Esophagus mucosa (tissue), 1 donor: ENCODE measurements at regions not wholly inside any gene's neighbourhood (a gene's known extent, or its start where the extent isn't known, plus 50 kb on each side); places are given as distances from the start of the nearest gene placed in this dataset.
A peak's percentile ranks its signal among the peaks of the same experiment; 100 is the strongest.

Source experiments
- ATAC-seq: fragments of 200-7000 bp; cut with Tn5 transposase; one replicate; pipeline ENCODE4 v1.9.1; 2020
- donor health status: DM: yes; HTN: yes; CAD: no.

DNA sequence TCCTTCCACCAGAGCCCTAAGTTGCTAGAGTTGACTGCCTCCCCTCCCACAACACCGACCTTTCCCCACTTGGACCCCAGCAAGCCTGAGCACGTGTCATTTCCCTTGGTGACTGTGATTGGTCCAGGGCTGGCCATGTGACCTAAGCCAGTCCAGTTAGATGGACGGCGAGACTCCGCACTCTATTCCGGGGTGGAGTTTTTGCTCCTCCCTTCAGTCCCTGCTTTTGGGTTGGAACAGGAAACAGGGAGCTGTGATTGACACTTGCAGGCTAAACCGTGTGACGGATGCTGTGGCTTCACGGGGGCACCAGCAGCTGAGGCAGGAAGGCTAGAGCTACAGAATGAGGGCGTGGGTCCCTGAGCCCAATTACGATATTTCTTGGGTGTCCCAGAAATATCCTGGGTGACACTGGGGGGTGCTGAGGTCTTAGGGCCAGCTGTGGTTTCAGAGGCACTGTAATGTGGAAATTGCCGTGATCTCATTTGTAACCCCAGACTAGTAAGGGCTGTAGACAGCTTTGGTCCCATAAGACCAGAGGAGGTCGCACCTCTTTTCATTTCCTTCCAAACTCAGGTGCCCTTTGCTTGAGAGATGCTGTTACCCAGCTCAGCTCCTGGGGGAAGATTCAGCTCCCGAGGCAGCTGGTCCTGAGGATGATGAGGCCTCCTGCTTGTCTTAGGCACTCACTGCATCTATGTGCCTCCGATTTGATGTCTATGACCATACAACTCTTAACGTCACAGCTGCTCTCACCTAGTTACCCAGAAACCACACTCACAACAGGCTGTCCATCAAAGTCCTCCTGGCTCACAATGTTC, 102.7 kb upstream of the NPTX2 start:
- ATAC-seq: no peak

DNA sequence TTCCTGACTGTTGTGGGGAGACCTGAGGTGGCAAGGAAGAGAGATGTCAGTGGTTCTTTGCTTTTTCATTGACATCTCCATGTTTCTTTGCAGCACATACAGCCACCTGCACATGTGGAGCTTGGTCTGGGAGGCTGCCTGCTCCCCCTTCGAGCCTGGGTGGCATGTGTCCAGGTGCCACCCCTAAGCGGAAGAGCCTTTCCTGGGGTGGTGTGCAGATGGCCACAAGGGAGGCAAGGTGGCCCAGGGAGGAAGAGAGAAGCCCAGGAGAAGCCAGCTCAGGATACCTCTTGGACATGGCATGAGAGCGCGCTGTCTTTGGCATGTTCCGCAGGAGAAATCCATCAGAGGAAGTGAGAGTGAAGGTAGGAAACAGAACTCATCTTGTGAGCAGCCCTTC, 105.9 kb upstream of the NPTX2 start:
- ATAC-seq: no peak

DNA sequence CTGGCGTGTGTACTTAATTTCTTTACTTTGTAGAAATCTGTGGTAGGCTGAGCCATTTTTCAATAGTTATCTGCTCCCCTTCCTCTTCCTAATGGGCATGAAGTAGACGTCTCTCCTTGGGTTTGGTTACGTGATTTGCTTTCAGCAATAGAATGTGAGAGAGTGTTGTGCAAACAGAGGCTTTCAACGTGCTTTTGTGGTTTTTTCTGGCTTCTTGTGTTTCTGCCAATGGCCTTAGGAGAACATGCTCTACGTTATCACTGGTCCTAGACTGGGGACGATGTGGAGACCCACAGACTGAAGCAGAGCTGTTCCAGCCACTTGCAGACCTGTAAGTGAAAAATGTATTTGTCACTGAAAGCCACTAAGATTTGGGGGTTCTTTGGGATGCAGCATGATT, 107.2 kb upstream of the NPTX2 start:
- ATAC-seq: no peak

DNA sequence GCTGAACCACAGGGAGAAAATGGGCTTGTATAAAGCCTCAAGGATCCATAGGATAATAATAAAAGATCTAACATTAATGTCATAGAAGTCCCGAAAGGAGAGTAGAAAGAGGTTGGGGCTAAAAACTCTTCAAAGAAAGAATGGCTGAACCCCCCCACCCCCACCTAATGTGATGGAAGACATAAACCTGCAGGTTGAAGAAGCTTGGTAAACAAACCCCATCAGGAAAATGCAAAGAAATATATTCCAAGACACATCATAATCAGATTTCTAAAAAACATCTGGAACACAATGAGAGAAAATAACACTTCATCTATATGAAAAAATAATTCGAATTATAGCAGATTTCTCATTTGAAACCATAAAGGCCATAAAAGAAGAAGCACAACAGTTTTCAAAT, 105.6 kb upstream of the BAIAP2L1 start:
- no peak for ATAC-seq

DNA sequence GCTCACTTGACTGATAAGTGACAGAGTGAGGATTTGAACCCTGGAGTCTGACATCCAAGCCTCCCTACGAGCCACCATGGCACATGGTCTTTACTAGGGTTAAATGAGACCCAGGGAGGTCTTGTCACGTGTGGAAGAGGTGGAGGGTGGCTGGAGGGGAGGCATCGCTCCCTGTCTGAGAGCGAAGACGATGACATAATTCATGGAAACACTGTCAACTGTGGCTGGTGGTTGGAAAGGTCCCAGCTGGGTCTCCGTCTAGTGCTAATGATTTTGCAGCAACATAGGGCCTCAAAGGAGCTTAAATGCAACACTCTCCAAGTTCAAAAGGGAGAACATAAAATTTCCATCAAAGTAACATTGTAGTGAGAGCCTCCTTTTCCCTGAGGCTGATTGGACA, 99.9 kb upstream of the BAIAP2L1 start:
- no peak for ATAC-seq

DNA sequence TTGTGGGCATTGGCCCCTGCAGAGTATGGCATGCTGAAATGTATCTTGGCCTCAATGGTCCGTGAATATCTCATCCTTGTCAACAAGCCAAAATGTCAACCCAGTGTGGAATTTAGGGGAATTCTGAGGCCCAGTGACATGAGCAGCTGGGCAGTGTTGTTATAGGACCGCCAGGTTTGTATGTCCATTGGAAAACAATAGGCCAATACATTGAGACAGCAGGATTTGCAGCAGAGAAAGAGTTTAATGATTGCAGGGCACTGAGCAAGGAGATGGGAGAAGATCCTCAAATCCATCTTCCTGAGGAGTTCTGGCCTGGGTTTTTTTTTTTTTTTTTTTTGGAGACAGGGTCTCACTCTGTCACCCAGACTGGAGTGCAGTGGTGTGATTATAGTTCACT, 95.7 kb upstream of the BAIAP2L1 start:
- no peak for ATAC-seq

DNA sequence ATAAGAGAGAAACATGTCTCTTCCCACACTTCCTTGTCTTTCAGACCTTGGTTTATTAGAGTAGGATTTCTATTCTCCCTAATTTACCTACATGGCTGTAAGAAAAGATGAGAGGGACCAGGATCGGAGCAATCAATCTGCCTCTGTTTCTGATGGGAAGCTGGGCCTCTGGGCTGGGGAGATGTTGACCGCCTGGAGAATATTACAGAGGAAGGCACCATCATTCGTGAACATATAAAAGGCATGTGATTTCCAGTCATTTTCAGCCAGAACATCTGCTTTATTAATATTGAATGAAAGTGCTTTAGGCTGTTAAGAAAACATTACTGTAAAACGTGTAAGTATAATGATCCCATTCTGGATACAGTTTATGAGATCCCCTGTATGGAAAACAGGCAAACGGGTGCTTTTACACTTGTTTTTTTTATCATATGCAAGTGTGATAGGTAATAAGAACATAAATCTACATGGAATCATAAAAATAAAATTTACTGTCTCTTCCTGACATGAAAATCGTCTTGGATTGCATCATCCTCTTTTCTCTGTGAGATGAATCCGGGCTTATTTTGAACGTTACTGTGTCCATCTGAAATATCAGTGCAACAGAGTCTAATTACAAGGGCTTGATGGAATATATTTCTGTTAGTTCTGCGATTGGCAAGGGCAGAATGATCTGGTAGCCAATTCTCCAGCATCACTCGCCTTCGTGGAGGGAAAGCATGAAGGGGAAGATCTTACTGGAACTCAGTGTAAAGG, 94.5 kb upstream of the BAIAP2L1 start:
- ATAC-seq: no peak

DNA sequence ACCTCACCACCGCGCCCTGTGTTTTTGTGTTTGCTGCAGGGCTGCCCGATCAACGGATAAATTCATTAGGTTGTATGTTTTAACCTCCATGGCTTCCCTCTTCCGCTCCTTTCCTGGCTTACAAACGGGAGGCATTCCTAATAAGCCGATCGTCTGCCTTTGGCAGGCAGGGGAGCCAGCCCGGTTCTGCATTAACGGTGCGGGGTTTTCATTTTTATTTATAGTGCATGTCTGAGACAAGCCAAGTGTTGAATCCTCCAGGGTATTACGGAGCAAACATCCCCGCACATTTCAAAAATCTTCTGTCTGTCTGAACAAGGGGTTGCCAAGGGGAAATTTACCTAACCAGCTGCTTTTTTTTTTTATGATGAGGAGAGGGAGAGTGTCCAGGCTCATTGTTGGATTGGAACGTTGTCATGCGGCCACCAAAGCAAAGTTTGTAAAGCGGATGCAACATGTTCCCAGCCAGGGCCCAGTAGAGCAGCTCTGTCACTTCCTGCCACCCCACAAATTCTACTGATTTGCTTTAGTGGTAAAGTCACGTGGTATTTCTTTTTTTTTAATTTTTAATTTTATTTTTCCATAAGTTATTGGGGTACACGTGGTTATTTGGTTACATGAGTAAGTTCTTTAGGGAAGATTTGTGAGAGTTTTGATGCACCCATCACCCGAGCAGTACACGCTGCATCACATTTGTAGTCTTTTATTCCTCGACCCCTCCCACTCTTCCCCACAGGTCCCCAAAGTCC, 92.3 kb upstream of the BAIAP2L1 start:
- no peak for ATAC-seq

DNA sequence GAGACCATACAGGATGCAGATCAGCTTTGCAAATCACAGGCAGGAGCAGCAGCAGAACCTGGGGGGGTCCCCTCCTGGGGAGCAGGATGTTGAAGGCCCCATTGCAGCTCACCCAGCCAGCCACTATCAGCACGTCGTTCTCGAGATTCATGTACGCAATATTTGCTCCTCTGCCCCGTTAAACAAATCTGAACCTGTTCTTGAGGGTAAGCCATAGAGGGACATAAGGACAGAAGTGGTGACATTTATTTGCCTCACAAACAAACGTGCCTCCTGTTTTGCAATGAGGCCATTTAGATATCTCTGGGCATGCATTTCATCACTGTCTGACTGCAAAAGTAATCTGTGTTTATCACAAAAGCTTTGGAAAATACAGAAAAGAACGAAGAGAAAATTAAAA, 87.3 kb upstream of the BAIAP2L1 start:
- no peak for ATAC-seq

DNA sequence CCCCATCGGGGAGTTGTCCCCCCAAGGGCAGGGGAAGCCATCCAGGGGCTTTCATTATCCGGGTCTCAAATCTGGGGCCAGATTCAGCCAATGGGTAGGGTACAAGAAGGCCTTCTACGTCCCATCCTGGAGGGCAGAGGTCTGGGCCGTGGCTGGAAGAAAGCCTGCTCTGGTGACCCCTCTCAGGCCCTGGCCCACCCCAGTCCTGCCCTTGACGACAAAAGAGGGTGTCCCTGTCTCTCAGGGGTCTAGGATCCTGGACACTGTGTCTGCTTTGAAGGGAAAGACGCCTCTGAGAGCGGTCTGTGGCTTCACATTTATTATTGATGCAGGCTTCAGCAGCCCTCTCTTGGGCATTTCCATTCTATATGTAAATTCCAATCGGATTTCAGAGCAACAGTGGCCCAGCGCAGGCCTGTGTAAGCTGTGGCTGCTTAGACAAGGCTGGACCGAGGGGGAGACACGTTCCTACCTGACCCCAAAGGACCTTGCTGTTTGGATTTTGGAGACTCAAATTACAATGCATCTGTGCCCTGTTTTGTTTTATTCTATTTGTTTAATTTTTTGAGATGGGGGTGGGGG, 83.2 kb upstream of the BAIAP2L1 start:
- no peak for ATAC-seq

DNA sequence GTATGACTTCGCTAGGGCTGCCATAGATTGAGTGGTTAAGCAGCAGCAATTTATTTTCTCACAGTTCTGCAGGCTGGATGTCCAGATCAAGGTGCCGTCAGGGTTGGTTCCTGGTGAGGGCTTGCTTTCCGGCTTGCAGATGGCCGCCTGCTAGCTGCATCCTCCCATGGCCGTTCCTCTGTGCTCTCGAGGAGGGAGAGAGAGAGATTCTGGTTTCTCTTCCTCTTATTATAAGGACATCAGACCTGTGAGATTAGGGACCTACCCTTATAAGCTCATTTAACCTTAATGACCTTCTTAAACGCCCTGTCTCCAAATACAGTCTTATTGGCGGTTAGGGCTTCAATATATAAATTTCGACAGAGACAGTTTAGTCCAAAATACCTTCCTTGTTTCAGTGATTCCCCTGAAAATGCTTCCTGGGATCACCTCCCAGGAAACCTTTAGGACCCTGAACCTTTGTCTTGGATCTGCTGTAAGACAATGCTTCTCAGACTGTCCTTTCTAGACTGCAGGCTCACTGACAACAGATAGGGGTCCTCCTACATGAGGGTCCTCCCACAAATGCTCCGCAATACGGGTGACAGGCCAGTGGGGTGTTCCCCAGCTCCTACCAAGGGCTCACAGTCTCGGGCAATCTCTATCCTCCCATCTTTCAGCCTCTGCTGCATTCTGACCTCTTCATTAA, 82.5 kb upstream of the BAIAP2L1 start:
- ATAC-seq: no peak

DNA sequence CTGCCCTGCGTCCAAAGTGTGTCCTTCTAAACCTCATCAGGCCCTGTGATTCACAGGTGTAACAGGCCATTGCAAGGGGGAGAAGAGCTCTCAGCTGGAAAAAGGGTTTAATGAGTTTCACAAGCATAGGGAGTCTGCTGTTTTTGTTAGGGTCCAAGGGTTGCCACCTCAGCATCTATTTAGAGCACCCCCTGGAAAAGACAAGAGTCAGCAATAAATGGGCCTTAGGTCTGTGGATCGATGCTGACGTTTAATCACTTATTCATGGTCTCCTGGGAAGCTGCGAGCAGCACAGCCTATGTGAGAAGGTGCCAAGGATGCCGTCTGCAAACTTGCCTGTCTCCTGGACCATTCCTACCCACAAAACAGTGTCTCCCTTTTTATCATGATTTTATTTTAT, 78.4 kb upstream of the BAIAP2L1 start:
- no peak for ATAC-seq

DNA sequence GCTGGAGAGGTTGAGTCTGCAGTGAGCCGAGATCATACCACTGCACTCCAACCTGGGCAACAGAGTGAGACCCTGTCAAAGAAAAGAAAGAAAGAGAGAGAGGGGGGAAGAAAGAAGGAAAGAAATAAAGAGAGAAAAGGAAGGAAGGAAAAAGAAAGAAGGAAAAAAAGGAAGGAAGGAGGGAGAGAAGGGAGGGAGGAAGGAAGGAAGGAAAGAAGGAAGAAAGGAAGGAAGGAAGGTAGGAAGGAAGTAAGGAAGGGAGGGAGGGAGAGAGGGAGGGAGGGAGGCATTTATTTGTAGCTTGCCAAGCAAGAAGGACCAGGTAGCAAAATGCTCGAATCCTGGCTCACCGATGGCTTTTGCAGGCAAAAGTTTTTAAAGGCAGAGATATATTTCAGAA, 74.5 kb upstream of the BAIAP2L1 start:
- ATAC-seq: no peak

DNA sequence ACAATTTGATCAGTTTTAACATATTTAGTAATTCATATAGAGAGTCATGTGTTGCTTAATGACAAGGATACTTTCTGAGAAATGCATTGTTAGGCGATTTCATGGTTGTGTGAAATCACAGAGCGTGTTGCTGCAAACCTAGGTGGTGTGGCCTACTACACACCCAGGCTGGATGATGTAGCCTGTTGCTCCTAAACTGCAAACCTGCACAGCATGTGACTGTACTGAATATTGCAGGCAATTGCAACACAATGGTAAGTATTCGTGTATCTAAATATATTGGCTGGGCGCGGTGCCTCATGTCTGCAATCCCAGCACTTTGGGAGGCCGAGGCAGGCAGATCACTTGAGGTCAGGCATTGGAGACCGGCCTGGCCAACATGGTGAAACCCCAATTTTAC, 73.7 kb upstream of the BAIAP2L1 start:
- peak; percentile 99 for ATAC-seq

DNA sequence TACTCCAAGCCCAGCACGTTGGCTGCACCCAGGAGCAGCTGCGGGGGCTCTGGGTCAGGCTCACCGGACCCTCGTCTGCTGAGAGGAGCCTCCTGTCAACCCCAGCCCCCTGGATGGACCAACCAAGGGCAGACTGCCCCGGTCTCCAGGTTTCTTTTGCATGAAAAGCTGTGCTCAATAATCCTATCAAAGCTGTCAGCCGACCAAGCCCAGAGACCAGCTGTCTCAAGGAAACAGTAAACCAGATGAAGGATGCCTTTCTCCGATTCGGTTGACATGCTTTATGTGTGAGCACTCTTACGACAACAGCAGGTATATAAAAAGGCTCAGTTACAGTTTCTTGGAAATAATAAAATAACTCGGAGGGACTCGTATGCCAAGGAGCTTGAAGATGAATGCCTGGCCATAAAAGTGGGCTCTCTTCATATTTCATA, 71.6 kb upstream of the BAIAP2L1 start:
- ATAC-seq: no peak

DNA sequence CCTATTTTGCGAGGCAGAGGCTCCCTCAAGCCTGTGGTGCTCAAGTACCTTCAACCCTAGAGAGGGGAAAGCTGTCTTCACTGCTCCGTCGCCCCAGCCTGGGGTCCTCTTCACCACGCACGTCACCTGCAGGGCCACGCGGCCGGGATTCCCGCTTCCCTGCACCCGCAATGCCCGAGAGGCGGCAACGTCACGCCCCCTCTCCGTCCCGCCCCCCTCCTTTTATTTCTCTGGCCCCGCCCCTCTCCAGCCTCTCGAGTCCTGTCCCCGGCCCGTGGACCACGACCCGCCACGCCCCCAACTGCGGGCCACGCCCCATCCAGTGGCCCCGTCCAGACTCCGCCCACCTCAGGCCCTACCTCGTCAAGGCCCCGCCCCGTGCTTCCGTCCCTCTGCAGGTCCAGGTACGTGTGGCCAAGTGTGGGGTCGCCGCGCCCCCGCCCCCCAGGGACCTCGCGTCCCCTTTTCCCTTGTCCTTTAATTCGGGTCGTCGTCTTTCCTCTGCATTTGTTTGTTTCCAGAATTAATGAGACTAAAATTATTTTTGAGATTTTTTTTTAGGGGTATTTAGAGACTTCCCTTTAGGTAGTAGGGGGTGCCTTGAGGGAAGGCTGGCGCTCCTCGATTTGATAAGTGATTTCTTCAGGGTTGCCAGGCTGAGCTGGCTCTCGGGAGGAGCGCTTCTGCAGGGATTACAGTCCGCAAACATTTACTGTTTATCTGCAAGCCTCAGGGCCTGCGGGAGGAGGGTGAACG, 69.8 kb upstream of the BAIAP2L1 start:
- ATAC-seq: peak; percentile 27

DNA sequence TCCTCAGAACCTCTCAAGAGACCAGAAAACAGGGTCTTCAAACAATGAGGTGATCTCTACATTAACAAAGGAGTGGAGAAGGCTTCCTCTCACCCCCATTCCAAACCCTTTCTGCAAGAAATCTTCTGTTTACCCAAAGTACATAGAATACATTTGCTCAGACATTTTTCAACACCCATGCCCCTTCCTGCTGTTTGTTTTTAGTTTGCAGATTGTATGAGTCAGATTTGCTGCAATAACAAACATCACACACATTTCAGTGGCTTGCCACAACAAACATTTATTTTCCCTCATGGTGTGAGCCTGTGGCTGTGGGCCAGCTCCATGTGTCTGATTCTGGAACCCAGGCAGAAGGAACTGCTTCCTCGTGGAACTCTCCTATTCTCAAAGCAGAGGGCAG, 68.2 kb upstream of the BAIAP2L1 start:
- no peak for ATAC-seq

DNA sequence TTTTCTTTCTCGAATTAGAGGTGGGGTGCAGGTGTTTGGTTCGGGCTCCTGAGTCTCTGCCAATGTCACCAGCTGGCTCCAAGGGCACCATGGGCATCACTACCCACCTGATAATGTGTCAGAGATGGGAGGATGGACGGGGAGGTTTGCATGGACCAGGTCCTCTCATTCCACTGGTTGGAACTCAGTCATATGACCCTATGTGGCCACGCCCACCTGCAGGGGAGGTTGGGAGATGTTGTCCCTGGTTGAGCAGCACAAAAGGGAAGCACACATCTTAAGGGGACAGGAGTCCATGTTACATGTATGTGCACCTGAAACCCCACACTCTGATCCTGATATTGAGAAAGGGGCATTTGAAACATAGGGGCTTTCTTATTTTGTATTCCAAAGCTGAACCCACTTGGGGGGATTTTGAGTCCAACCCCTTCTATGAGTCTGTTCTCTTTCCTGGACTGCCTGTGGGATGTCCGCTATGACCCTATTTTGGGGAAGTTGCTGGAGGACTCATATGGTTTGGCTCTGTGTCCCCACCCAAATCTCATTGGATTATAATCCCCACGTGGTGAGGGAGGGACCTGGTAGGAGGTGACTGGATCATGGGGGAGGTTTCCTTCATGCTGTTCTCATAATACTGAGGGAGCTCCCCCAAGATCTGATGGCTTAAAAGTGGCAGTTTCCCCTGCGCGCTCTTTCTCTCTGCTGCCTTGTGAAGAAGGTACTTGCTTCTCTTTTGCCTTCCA, 66.9 kb upstream of the BAIAP2L1 start:
- no peak for ATAC-seq

DNA sequence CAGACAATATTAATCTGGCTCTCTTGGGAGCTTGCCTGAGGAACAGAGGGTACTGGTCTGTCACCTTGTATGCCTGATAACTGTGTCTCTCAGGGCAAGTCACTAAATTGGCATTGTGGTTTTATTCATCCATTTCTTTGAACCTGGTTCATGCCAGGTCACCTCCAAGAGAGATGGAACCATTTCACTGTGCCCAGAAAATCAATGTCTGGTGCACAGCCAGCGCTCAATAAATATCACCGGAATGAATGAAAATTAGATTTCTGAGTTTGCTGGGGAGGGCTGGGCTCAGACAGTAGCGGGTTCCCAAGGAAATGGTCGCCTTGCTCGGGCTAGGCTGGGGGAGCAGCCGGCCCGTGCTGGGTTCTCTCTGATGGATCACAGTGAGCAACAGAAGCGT, 64.1 kb upstream of the BAIAP2L1 start:
- no peak for ATAC-seq

DNA sequence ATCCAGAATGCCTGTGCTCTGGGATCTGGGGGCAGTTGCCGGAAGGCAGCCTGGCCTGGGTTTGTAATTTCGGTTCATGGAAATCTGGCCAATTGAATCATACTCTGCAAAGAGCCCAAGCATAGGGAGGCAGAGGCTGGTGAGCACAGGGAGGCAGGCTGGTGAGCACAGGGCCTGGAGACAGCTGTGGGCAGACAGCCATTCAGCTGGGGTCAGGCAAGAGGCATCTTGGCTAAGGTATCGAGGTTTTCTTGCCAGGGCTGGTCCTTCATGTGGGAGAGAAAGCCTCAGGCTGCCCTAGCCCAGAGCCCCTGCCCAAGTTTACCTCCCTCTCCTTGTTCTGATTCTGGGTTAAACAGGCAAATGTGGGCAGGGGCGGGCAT, 63.7 kb upstream of the BAIAP2L1 start:
- no peak for ATAC-seq
